Trophoblast cell (in vitro differentiated cells and primary cell): ENCODE measurements at regions not wholly inside any gene's neighbourhood (a gene's known extent, or its start where the extent isn't known, plus 50 kb on each side); places are given as distances from the start of the nearest gene placed in this dataset.

Experiments used
- DNase-seq, 2 donors: peaks; one replicate each; pipeline ENCODE4 v3.0.0-alpha.2; 2016
- H2AFZ ChIP-seq: 2 replicates; pipeline ENCODE4 v1.6.1; 2013; ENCODE audit warnings: low read length, moderate library complexity, mild to moderate bottlenecking; ENCODE audit not compliant: insufficient read depth, poor library complexity
- H2AK5ac ChIP-seq: 2 replicates; pipeline ENCODE4 v1.6.1; 2013; ENCODE audit warnings: mild to moderate bottlenecking, low read length
- H2BK120ac ChIP-seq: 2 replicates; pipeline ENCODE4 v1.6.1; 2013; ENCODE audit warnings: low read length, mild to moderate bottlenecking, moderate library complexity; ENCODE audit not compliant: insufficient read depth, poor library complexity
- H2BK12ac ChIP-seq: 2 replicates; pipeline ENCODE4 v1.6.1; 2013; ENCODE audit warnings: mild to moderate bottlenecking, low read length, moderate library complexity
- H2BK5ac ChIP-seq: 2 replicates; pipeline ENCODE4 v1.6.1; 2013; ENCODE audit warnings: low read length, low read depth, moderate library complexity, mild to moderate bottlenecking; ENCODE audit not compliant: poor library complexity
- H3K14ac ChIP-seq: 2 replicates; pipeline ENCODE4 v1.6.1; 2013; ENCODE audit warnings: mild to moderate bottlenecking, low read length
- H3K18ac ChIP-seq: 2 replicates; pipeline ENCODE4 v1.6.1; 2013; ENCODE audit warnings: mild to moderate bottlenecking, low read length
- H3K23ac ChIP-seq: 2 replicates; pipeline ENCODE4 v1.6.1; 2013; ENCODE audit warnings: low read length
- H3K27ac ChIP-seq: 2 replicates; pipeline ENCODE4 v1.5.1; 2013; ENCODE audit warnings: low read depth, mild to moderate bottlenecking, inconsistent platforms, low read length, moderate library complexity
- H3K27me3 ChIP-seq: 2 replicates; pipeline ENCODE4 v1.6.1; 2013; ENCODE audit warnings: inconsistent platforms, mild to moderate bottlenecking, low read length, moderate library complexity; ENCODE audit not compliant: insufficient read depth
- H3K36me3 ChIP-seq, 2 experiments: 1 replicate in 1 of 2; 2 replicates in 1 of 2; pipeline ENCODE4 v1.6.1; 2013; ENCODE audit warnings: low read length in 2 of 2, mild to moderate bottlenecking in 2 of 2, moderate library complexity in 1 of 2; ENCODE audit not compliant: insufficient read depth in 2 of 2, control insufficient read depth in 1 of 2
- H3K4ac ChIP-seq: 2 replicates; pipeline ENCODE4 v1.6.1; 2013; ENCODE audit warnings: low read depth, mild to moderate bottlenecking, low read length, moderate library complexity
- H3K4me1 ChIP-seq, 2 experiments: 1 replicate in 1 of 2; 2 replicates in 1 of 2; pipeline ENCODE4 v1.6.1; 2013; ENCODE audit warnings: low read length in 2 of 2, mild to moderate bottlenecking in 2 of 2, moderate library complexity in 1 of 2; ENCODE audit not compliant: insufficient read depth in 2 of 2, control insufficient read depth in 1 of 2
- H3K4me2 ChIP-seq: 2 replicates; pipeline ENCODE4 v1.6.1; 2013; ENCODE audit warnings: inconsistent platforms, mild to moderate bottlenecking, low read length, moderate library complexity
- H3K4me3 ChIP-seq: 2 replicates; pipeline ENCODE4 v1.5.1; 2013; ENCODE audit warnings: mild to moderate bottlenecking, low read depth, low read length, inconsistent platforms
- H3K79me1 ChIP-seq: one replicate; pipeline ENCODE4 v1.6.1; 2013; ENCODE audit warnings: low read length
- H3K79me2 ChIP-seq: 2 replicates; pipeline ENCODE4 v1.6.1; 2013; ENCODE audit warnings: low read length, mild to moderate bottlenecking; ENCODE audit not compliant: control insufficient read depth, insufficient read depth, poor library complexity
- H3K9ac ChIP-seq: 2 replicates; pipeline ENCODE4 v1.6.1; 2013; ENCODE audit warnings: mild to moderate bottlenecking, low read length
- H3K9me3 ChIP-seq: 2 replicates; pipeline ENCODE4 v1.6.1; 2013; ENCODE audit warnings: low read depth, mild to moderate bottlenecking, control low read depth, inconsistent platforms, low read length; ENCODE audit not compliant: insufficient read depth
- H4K12ac ChIP-seq: 2 replicates; pipeline ENCODE4 v1.6.1; 2013; ENCODE audit warnings: low read depth, mild to moderate bottlenecking, low read length, moderate library complexity
- H4K8ac ChIP-seq: 2 replicates; pipeline ENCODE4 v1.6.1; 2013; ENCODE audit warnings: low read depth, mild to moderate bottlenecking, low read length, moderate library complexity
- H4K91ac ChIP-seq: one replicate; pipeline ENCODE4 v1.6.1; 2013; ENCODE audit warnings: low read depth, mild to moderate bottlenecking, low read length, moderate library complexity
- WGBS: extraction: QIAGEN DNeasy Blood & Tissue Kit; methylation state at CpG from one replicate; pipeline ENCODE4 v1.1.7; 2013; ENCODE audit warnings: missing lambda C conversion rate; ENCODE audit not compliant: insufficient read length, insufficient coverage; ENCODE audit errors: extremely low coverage; 5-methylcytosine and 5-hydroxymethylcytosine counted together

GRCh38 chr4:116949856-116950255, 135.5 kb downstream of the TRAM1L1 start:
- Histone ChIP-seq H4K91ac (no peak overlapping the region), H3K4me1 (no peaks in the 10 kb centered on the region), H2AK5ac (no peak overlapping the region), H4K12ac (no peak overlapping the region), H3K4me2 (no peak overlapping the region), H2BK12ac (no peak overlapping the region), H3K27me3 (no peaks in the 10 kb centered on the region), H2BK5ac (no peak overlapping the region), H3K9ac (no peak overlapping the region), H2AFZ (no peak overlapping the region), H3K36me3 (no peaks in the 10 kb centered on the region), H3K27ac (no peak overlapping the region), H3K23ac (no peak overlapping the region), H3K79me2 (no peaks in the 10 kb centered on the region), H4K8ac (no peak overlapping the region), H3K79me1 (no peaks in the 10 kb centered on the region), H3K14ac (no peak overlapping the region), H3K4ac (no peak overlapping the region), H3K9me3 (no peaks in the 10 kb centered on the region), H3K18ac (no peak overlapping the region), H3K4me3 (no peak overlapping the region), H2BK120ac (no peak overlapping the region)
- DNase-seq: no peak
- no CpG with 5 or more reads among the region's 4 CpGs for WGBS

GRCh38 chr4:116942315-116942714, 143.1 kb downstream of the TRAM1L1 start:
- DNase-seq: no peak
- Histone ChIP-seq H3K14ac (no peak overlapping the region), H3K79me2 (no peaks in the 10 kb centered on the region), H4K12ac (no peak overlapping the region), H2BK12ac (no peak overlapping the region), H3K4me2 (no peak overlapping the region), H3K9ac (no peak overlapping the region), H3K27me3 (no peaks in the 10 kb centered on the region), H3K4ac (no peak overlapping the region), H4K8ac (no peak overlapping the region), H3K9me3 (no peaks in the 10 kb centered on the region), H3K36me3 (no peaks in the 10 kb centered on the region), H4K91ac (no peak overlapping the region), H3K4me3 (no peak overlapping the region), H2AK5ac (no peak overlapping the region), H2AFZ (no peak overlapping the region), H3K4me1 (no peaks in the 10 kb centered on the region), H3K79me1 (no peaks in the 10 kb centered on the region), H3K27ac (no peak overlapping the region), H2BK5ac (no peak overlapping the region), H2BK120ac (no peak overlapping the region), H3K18ac (no peak overlapping the region), H3K23ac (no peak overlapping the region)
- WGBS: no CpG with 5 or more reads among the region's 3 CpGs

DNA sequence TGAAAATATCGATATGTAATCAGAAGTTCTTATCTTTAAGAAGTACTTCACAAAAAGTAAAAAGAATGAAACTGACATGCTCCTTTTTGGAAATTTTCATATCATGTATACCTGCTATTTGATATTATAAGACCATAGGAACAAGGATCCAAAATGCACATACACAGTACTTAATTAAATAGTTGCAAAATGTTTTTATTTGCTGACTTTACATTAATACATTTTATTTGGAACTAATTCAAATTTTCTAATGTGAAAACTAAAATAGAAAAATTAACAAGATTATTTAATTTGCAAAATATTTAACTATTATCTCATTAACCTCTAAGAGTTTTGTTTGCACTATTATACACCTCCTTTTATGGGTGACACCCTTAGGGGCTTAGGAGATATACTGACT, 155.0 kb downstream of the TRAM1L1 start:
- H4K8ac ChIP-seq: no peak overlapping the region
- no peak overlapping the region for H3K4me3 ChIP-seq
- no peaks in the 10 kb centered on the region for H3K79me2 ChIP-seq
- H3K4ac ChIP-seq: no peak overlapping the region
- no peak overlapping the region for H2AK5ac ChIP-seq
- no peak overlapping the region for H2BK5ac ChIP-seq
- H2BK12ac ChIP-seq: no peak overlapping the region
- no peaks in the 10 kb centered on the region for H3K79me1 ChIP-seq
- WGBS: no CpG with 5 or more reads among the region's 1 CpG
- H3K18ac ChIP-seq: no peak overlapping the region
- DNase-seq: no peak
- H3K14ac ChIP-seq: no peak overlapping the region
- no peaks in the 10 kb centered on the region for H3K9me3 ChIP-seq
- H2BK120ac ChIP-seq: no peak overlapping the region
- no peak overlapping the region for H3K4me2 ChIP-seq
- H3K23ac ChIP-seq: no peak overlapping the region
- no peaks in the 10 kb centered on the region for H3K36me3 ChIP-seq
- no peak overlapping the region for H2AFZ ChIP-seq
- H4K12ac ChIP-seq: no peak overlapping the region
- no peak overlapping the region for H3K9ac ChIP-seq
- no peak overlapping the region for H4K91ac ChIP-seq
- no peaks in the 10 kb centered on the region for H3K27me3 ChIP-seq
- H3K4me1 ChIP-seq: no peaks in the 10 kb centered on the region
- H3K27ac ChIP-seq: no peak overlapping the region

DNA sequence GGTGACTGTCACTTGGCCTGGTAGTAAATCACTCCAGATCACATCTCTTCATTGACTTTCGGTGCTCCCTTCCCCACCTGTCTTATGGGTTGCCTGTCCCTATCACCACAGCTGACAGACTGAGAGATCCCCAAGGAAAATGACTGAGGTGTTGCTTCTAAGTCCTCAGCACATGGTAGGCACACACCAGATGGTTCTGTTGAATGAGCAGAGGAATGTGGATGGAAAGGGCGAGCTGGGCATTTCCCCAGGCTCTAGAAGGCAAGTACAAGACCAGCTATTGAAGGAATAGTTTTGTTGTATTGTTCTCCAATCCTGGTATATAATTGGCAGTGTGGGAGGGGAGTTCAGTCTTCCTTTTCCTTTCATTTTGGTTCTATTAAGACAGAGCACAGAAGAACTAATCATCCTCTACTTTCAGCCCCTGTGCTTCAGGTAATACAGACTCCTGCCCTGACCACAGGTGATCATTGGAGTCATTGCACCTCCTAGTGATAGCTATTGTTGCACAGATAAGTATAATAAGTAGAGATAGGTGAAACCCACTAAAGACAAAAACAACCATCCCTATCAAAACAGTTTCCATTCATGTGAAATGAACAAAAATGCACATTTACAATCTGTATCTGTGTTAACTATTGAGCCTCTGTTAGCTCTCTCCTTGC, 158.6 kb downstream of the TRAM1L1 start:
- no peak overlapping the region for H2AFZ ChIP-seq
- no peaks in the 10 kb centered on the region for H3K27me3 ChIP-seq
- no peak overlapping the region for H3K9ac ChIP-seq
- no peaks in the 10 kb centered on the region for H3K9me3 ChIP-seq
- no peak overlapping the region for H4K8ac ChIP-seq
- no peak overlapping the region for H3K27ac ChIP-seq
- DNase-seq: no peak
- no peak overlapping the region for H2BK5ac ChIP-seq
- H2BK12ac ChIP-seq: no peak overlapping the region
- no peak overlapping the region for H3K4me3 ChIP-seq
- no peak overlapping the region for H4K12ac ChIP-seq
- no peak overlapping the region for H3K14ac ChIP-seq
- no peak overlapping the region for H3K4me2 ChIP-seq
- H3K79me1 ChIP-seq: no peaks in the 10 kb centered on the region
- H4K91ac ChIP-seq: no peak overlapping the region
- no peak overlapping the region for H3K18ac ChIP-seq
- WGBS: no CpG with 5 or more reads among the region's 2 CpGs
- no peaks in the 10 kb centered on the region for H3K36me3 ChIP-seq
- no peaks in the 10 kb centered on the region for H3K79me2 ChIP-seq
- H3K4me1 ChIP-seq: no peaks in the 10 kb centered on the region
- H3K23ac ChIP-seq: no peak overlapping the region
- H2BK120ac ChIP-seq: no peak overlapping the region
- H2AK5ac ChIP-seq: no peak overlapping the region
- no peak overlapping the region for H3K4ac ChIP-seq
